ENCODE measurements at regions not wholly inside any gene's neighbourhood (a gene's known extent, or its start where the extent isn't known, plus 50 kb on each side); places are given as distances from the start of the nearest gene placed in this dataset.

GRCh38 chr11:105230586-105230985 is 91.0 kb upstream of the CARD18 start:
- no peak overlapping the region for H3K4me3 ChIP-seq (ENCODE audit: low read depth, poor library complexity, severe bottlenecking)
- no peak for TF ChIP-seq POLR2A (IDR thresholded peaks at IDR 0.05)
- WGBS, 2 donors: 56 to 62% methylated on average over 1 of the region's 1 CpG
- no peak for DNase-seq (ENCODE audit: low spot score in 2 of 2)
- intact Hi-C loops (cut with DNase I; ENCODE audit: low total_unique reads): no loop called here

GRCh38 chr11:105229761-105230160 is 90.2 kb upstream of the CARD18 start:
- no peak for TF ChIP-seq CTCF (IDR thresholded peaks at IDR 0.05)
- no peak for TF ChIP-seq POLR2A (IDR thresholded peaks at IDR 0.05)
- no peak overlapping the region for H3K4me3 ChIP-seq (ENCODE audit: low read depth, poor library complexity, severe bottlenecking)
- intact Hi-C loops (cut with DNase I; ENCODE audit: low total_unique reads): no loop called here
- no peak for DNase-seq (ENCODE audit: low spot score in 2 of 2)
- WGBS, 2 donors: 88 to 89% methylated on average over 2 of the region's 2 CpGs

GRCh38 chr11:105229257-105229656 is 89.7 kb upstream of the CARD18 start:
- 29 to 45% methylated on average over 2 of the region's 2 CpGs for WGBS, 2 donors
- TF ChIP-seq POLR2A (IDR thresholded peaks at IDR 0.05) (no peak), CTCF (IDR thresholded peaks at IDR 0.05) (no peak)
- no peak for DNase-seq (ENCODE audit: low spot score in 2 of 2)
- intact Hi-C loops (cut with DNase I; ENCODE audit: low total_unique reads): no loop called here
- H3K4me3 ChIP-seq (ENCODE audit: low read depth, poor library complexity, severe bottlenecking): no peak overlapping the region

GRCh38 chr11:105227363-105227762 is 87.8 kb upstream of the CARD18 start:
- no peak for DNase-seq (ENCODE audit: low spot score in 2 of 2)
- no peak for TF ChIP-seq CTCF (IDR thresholded peaks at IDR 0.05)
- no peak for TF ChIP-seq POLR2A (IDR thresholded peaks at IDR 0.05)
- intact Hi-C loops (cut with DNase I; ENCODE audit: low total_unique reads): no loop called here

GRCh38 chr11:105226766-105227165 is 87.2 kb upstream of the CARD18 start:
- DNase-seq (ENCODE audit: low spot score in 2 of 2): no peak
- intact Hi-C loops (cut with DNase I; ENCODE audit: low total_unique reads): no loop called here
- TF ChIP-seq POLR2A (IDR thresholded peaks at IDR 0.05) (no peak), CTCF (IDR thresholded peaks at IDR 0.05) (no peak)
- H3K4me3 ChIP-seq (ENCODE audit: low read depth, poor library complexity, severe bottlenecking): no peak overlapping the region
- WGBS, 2 donors: 92 to 96% methylated on average over 2 of the region's 2 CpGs

More at GRCh38 chr11:105227363-105227762, 87.8 kb upstream of the CARD18 start:
- no peak overlapping the region for H3K4me3 ChIP-seq (ENCODE audit: low read depth, poor library complexity, severe bottlenecking)

GRCh38 chr11:105226091-105226490 is 86.5 kb upstream of the CARD18 start:
- TF ChIP-seq POLR2A (IDR thresholded peaks at IDR 0.05): no peak

GRCh38 chr11:105224482-105225253 is 85.1 kb upstream of the CARD18 start:
- 33 to 45% methylated on average over 4 of the region's 4 CpGs for WGBS, 2 donors
- H3K4me3 ChIP-seq (ENCODE audit: low read depth, poor library complexity, severe bottlenecking): no peak overlapping the region
- intact Hi-C loops (cut with DNase I; ENCODE audit: low total_unique reads): no loop called here
- no peak for DNase-seq (ENCODE audit: low spot score in 2 of 2)
- TF ChIP-seq CTCF (IDR thresholded peaks at IDR 0.05) (no peak), POLR2A (IDR thresholded peaks at IDR 0.05) (no peak)

More at GRCh38 chr11:105226091-105226490, 86.5 kb upstream of the CARD18 start:
- intact Hi-C loops (cut with DNase I; ENCODE audit: low total_unique reads): no loop called here
- no peak for DNase-seq (ENCODE audit: low spot score in 2 of 2)
- H3K4me3 ChIP-seq (ENCODE audit: low read depth, poor library complexity, severe bottlenecking): no peak overlapping the region

Measured in lower leg skin (tissue), 4 donors.